Testis (tissue), 2 donors: ENCODE measurements at regions not wholly inside any gene's neighbourhood (a gene's known extent, or its start where the extent isn't known, plus 50 kb on each side); places are given as distances from the start of the nearest gene placed in this dataset.
"Not testable (repeated sequence)": the region's sequence is repeated elsewhere in the genome, so short reads cannot be mapped to it uniquely, and the experiment has no call there.

ENCODE experiments used
- DNase-seq: peaks from one replicate; pipeline ENCODE4 v3.0.0-alpha.2; 2019
- H3K27ac ChIP-seq, 2 donors: fragments of 200-600 bp; sonication (generic); one replicate each; pipeline ENCODE4 v1.5.1; 2019
- H3K27me3 ChIP-seq: fragments of 200-600 bp; sonication (generic); one replicate; pipeline ENCODE4 v1.5.1; 2019
- H3K36me3 ChIP-seq: fragments of 200-600 bp; sonication (generic); one replicate; pipeline ENCODE4 v1.5.1; 2017; ENCODE audit warnings: low read depth; ENCODE audit errors: missing control alignments
- H3K4me1 ChIP-seq: fragments of 200-600 bp; sonication (generic); one replicate; pipeline ENCODE4 v1.5.1; 2019
- H3K4me3 ChIP-seq, 2 donors: fragments of 200-600 bp; sonication (generic); one replicate each; pipeline ENCODE4 v1.5.1; 2017 to 2019
- H3K9me3 ChIP-seq: fragments of 200-600 bp; sonication (generic); one replicate; pipeline ENCODE4 v1.5.1; 2017
- CTCF ChIP-seq, 3 experiments: fragments of 450-650 bp in 2 of 3; fragments of 200-600 bp in 1 of 3; sonication (generic) in 1 of 3; IDR thresholded peaks; one replicate each; pipeline ENCODE4 v1.5.1; 2016 to 2019; ENCODE audit warnings: antibody characterized with exemption in 3 of 3, mild to moderate bottlenecking in 2 of 3, moderate library complexity in 1 of 3
- POLR2A ChIP-seq: fragments of 450-650 bp; IDR thresholded peaks from one replicate; pipeline ENCODE4 v1.6.1; 2017; ENCODE audit warnings: antibody characterized with exemption, mild to moderate bottlenecking, moderate library complexity
- WGBS, 2 donors: methylation state at CpG; one replicate each; pipeline ENCODE4 v1.1.5; 2018; 5-methylcytosine and 5-hydroxymethylcytosine counted together
- intact Hi-C: fragments of 100-400 bp; cut with DNase I; formaldehyde crosslinking; loops from one replicate; pipeline ENCODE4 v1.15.1; 2023; ENCODE audit warnings: low total_unique reads

DNA sequence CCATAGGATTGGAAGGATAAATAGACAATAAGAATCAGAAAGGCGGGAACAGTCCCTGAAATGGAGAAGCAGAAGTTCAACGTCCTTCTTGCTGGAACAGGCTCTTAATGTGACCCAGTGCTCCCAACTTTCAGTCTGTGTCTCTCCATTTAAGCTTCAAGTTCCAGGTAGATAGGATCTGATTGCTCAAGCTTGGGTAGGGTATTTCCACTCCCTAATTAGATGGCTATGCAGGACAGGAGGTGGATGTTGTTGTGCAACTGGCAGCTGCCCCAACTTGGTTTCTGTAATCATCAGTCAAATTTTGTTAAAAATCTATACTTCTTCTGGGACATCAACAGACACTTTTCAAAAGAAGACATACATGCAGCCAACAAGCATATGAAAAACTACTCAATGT is 266.2 kb downstream of the C12orf75 start:
- no peaks in the 10 kb centered on the region for H3K4me1 ChIP-seq
- no peaks in the 10 kb centered on the region for H3K36me3 ChIP-seq
- TF ChIP-seq CTCF (IDR thresholded peaks at IDR 0.05) (no peak), POLR2A (no peak)
- H3K27me3 ChIP-seq, result no peaks in the 10 kb centered on the region
- H3K27ac ChIP-seq, result no peak overlapping the region
- H3K9me3 ChIP-seq, result no peaks in the 10 kb centered on the region
- intact Hi-C loops, result no loop called here
- no peak overlapping the region for H3K4me3 ChIP-seq
- WGBS, 2 donors, result 65 to 77% methylated on average over 2 of the region's 2 CpGs
- no peak for DNase-seq

DNA sequence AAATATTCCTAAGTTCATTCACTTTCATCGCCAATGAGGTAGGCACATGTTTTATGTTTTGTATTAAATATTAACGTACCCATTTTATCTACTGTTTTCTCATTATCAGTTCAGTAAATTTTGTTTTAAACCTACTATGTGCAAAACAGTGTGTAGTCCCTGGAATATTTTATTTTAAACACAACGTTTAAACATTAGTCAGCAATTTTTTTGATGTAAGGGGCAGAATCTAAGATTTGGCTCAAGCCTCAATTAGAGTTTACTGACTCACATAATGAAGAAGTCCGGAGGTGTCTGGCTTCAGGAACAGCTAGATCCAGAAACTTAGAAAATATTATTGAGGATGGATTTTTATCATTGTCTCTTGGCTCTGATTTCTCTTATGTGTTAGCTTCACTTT is 267.5 kb downstream of the C12orf75 start:
- TF ChIP-seq CTCF (IDR thresholded peaks at IDR 0.05), result no peak
- no peak for TF ChIP-seq POLR2A
- H3K9me3 ChIP-seq, result no peaks in the 10 kb centered on the region
- H3K4me1 ChIP-seq, result no peaks in the 10 kb centered on the region
- intact Hi-C loops, result no loop called here
- H3K4me3 ChIP-seq, result no peak overlapping the region
- no peaks in the 10 kb centered on the region for H3K36me3 ChIP-seq
- no peak for DNase-seq
- no peaks in the 10 kb centered on the region for H3K27me3 ChIP-seq
- no peak overlapping the region for H3K27ac ChIP-seq
- 69 to 89% methylated on average over 4 of the region's 4 CpGs for WGBS, 2 donors

DNA sequence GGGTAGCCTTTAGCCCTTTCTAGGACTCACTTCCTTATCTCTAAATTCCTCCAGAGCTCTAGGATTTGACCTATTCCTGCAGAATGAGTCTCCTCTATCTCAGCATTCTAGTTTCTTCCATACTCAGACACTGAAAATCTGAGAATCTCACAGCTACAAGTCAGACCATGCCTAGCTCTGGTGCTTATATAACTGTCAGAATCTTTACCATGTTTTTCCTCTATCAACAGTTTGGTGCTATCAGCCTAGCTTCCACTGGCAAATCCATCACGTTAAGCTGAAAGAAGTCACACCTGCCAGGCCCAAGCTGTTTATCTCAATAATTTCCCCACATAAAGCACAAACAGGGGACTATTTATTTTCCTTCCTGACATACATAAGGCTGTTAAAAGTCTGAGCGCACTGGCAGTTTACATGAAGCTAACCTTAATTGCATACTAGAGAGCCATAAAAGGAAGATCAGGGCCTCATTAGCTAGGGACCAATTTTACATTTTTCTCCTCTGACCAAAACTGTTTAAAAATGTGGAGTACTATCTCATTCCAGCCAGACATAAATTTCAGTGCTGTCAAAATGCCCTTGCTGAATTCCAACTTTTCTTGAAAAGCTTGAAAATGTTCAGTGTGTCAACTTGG is 270.5 kb downstream of the C12orf75 start:
- WGBS, 2 donors, result 62 to 74% methylated on average over 2 of the region's 2 CpGs
- TF ChIP-seq CTCF (IDR thresholded peaks at IDR 0.05), result no peak
- no peak for TF ChIP-seq POLR2A
- no peak overlapping the region for H3K4me3 ChIP-seq

GRCh38 chr12:105602312-105602711 is 271.8 kb downstream of the C12orf75 start:
- H3K4me1 ChIP-seq, H3K27ac ChIP-seq, H3K27me3 ChIP-seq, DNase-seq, H3K9me3 ChIP-seq, H3K4me3 ChIP-seq, H3K36me3 ChIP-seq, intact Hi-C loops: not testable (repeated sequence)
- 82 to 83% methylated on average over 5 of the region's 5 CpGs for WGBS, 2 donors

More for the DNA sequence above, 270.5 kb downstream of the C12orf75 start:
- intact Hi-C loops, result no loop called here
- Histone ChIP-seq H3K27me3 (no peaks in the 10 kb centered on the region), H3K9me3 (no peaks in the 10 kb centered on the region), H3K4me1 (no peaks in the 10 kb centered on the region), H3K27ac (no peak overlapping the region), H3K36me3 (no peaks in the 10 kb centered on the region)
- no peak for DNase-seq

DNA sequence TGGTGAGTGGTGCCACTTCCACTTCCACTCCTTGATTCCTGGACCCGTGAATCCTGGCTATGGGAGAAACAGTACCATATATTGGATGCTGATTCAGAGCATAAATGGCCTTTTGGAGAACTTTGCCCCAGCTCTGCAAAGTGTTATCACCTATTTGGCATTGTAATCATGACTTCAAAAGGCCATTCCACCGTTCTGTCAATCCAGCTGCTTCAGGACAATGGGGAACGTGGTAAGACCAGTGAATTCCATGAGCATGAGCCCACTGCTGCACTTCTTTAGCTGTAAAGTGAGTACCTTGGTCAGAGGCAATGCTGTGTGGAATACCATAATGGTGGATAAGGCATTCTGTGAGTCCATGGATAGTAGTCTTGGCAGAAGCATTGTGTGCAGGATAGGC is 273.8 kb downstream of the C12orf75 start:
- 59 to 62% methylated on average over 2 to 3 of the region's 3 CpGs for WGBS, 2 donors
- DNase-seq, intact Hi-C loops, H3K4me1 ChIP-seq, H3K36me3 ChIP-seq, H3K9me3 ChIP-seq, H3K4me3 ChIP-seq, H3K27me3 ChIP-seq, H3K27ac ChIP-seq: not testable (repeated sequence)

GRCh38 chr12:105606613-105607012 is 276.1 kb downstream of the C12orf75 start:
- H3K4me3 ChIP-seq, H3K36me3 ChIP-seq, DNase-seq, H3K27ac ChIP-seq, intact Hi-C loops, H3K27me3 ChIP-seq, H3K9me3 ChIP-seq, H3K4me1 ChIP-seq: not testable (repeated sequence)
- WGBS, 2 donors, result 92 to 94% methylated on average over 1 of the region's 1 CpG

GRCh38 chr12:105609001-105609400 is 278.5 kb downstream of the C12orf75 start:
- WGBS, 2 donors, result 86 to 96% methylated on average over 3 of the region's 3 CpGs

More at GRCh38 chr12:105609001-105609400, 278.5 kb downstream of the C12orf75 start:
- DNase-seq, H3K27me3 ChIP-seq, H3K27ac ChIP-seq, H3K4me3 ChIP-seq, H3K4me1 ChIP-seq, intact Hi-C loops, H3K36me3 ChIP-seq, H3K9me3 ChIP-seq: not testable (repeated sequence)
